Spleen (tissue), 7 donors: ENCODE measurements at regions not wholly inside any gene's neighbourhood (a gene's known extent, or its start where the extent isn't known, plus 50 kb on each side); places are given as distances from the start of the nearest gene placed in this dataset.

Source experiments
- CTCF ChIP-seq, 11 experiments: fragments of 200-600 bp in 7 of 11; fragments of 450-650 bp in 4 of 11; sonication (generic) in 4 of 11; IDR thresholded peaks in 8 of 11; conservative IDR thresholded peaks in 3 of 11; 1 replicate in 7 of 11; 2 replicates in 4 of 11; pipeline versions ENCODE4 v1.4.0 to v1.8.0; 2016 to 2021; ENCODE audit warnings: antibody characterized with exemption in 11 of 11, inconsistent platforms in 4 of 11, mild to moderate bottlenecking in 1 of 11
- POLR2A ChIP-seq, 3 donors: fragments of 450-650 bp; IDR thresholded peaks; one replicate each; pipeline ENCODE4 v1.5.1; 2017; ENCODE audit warnings: antibody characterized with exemption in 3 of 3, mild to moderate bottlenecking in 1 of 3
- POLR2AphosphoS5 ChIP-seq, 3 donors: sonication (generic); formaldehyde crosslinking; IDR thresholded peaks; one replicate each; pipeline ENCODE4 v1.5.1; 2017; ENCODE audit warnings: antibody characterized with exemption in 3 of 3
- donor health status: DM: no; HTN: no; CAD: no; lungs with moderate emphysema.
- donor health status: DM: no; HTN: no; CAD: no.
- donor health status: DM: no; HTN: no; CAD: no.

- no peak for TF ChIP-seq POLR2A (IDR thresholded peaks at IDR 0.05)
- TF ChIP-seq CTCF (IDR thresholded peaks at IDR 0.05 in 8 of 11, conservative IDR thresholded peaks at IDR 0.05 in 3 of 11): no peak
- no peak for TF ChIP-seq POLR2AphosphoS5 (IDR thresholded peaks at IDR 0.05)
Measured at GRCh38 chr19:31602548-31602947, 253.3 kb upstream of the TSHZ3 start.
